ENCODE measurements at regions not wholly inside any gene's neighbourhood (a gene's known extent, or its start where the extent isn't known, plus 50 kb on each side); places are given as distances from the start of the nearest gene placed in this dataset.

DNA sequence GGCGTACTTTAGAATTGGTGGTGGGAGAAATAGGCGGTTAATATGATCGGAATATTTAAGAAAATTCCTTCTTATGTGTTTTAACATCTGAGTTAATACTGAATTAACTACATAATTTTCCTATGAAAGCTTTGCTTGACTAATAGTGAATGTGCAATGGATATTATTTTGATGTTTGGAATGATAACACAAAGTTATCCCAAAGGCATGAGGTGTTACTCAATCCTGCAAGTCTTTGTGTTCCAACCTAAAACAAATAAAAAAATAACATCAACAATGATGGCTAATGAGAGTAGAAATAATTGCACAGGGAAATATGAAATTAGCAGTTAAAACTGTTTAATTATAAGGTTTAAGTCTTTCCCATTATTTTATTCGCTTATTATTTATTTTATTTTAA lies 183.6 kb upstream of the ARSJ start:
- DNase-seq, result no peak
- no peaks in the 10 kb centered on the region for H3K4me1 Mint-ChIP-seq
- H3K9me3 Mint-ChIP-seq, result no peaks in the 10 kb centered on the region
- intact Hi-C loops (cut with micrococcal nuclease), result no loop called here
- no peaks in the 10 kb centered on the region for H3K27me3 Mint-ChIP-seq
- no peaks in the 10 kb centered on the region for H3K36me3 Mint-ChIP-seq (ENCODE audit: low read depth)
- no peak overlapping the region for H3K4me3 Mint-ChIP-seq
- H3K27ac Mint-ChIP-seq, result no peak overlapping the region

DNA sequence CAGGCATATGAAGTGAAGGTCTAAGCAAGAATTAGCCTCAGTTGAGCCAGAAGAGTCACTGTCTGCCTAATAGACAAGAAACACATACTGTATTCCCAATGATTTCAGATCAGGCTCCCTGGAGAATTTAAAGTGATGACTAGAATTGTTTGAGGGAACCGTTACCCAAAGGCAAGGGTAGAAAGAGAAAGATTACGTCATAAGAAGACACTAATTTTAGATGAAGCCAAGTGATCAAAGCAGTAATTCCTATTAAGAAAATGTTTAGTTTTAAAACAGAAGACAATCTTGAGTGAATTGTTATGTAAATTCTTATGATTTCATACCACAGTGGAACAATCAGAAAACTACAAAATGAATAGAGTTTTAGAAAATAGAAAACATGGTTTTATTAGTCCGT lies 194.5 kb upstream of the ARSJ start:
- Mint-ChIP-seq H3K9me3 (no peaks in the 10 kb centered on the region), H3K27ac (no peak overlapping the region), H3K36me3 (ENCODE audit: low read depth) (no peaks in the 10 kb centered on the region), H3K4me1 (no peaks in the 10 kb centered on the region), H3K4me3 (no peak overlapping the region), H3K27me3 (no peaks in the 10 kb centered on the region)
- intact Hi-C loops (cut with micrococcal nuclease), result no loop called here
- DNase-seq, result no peak

DNA sequence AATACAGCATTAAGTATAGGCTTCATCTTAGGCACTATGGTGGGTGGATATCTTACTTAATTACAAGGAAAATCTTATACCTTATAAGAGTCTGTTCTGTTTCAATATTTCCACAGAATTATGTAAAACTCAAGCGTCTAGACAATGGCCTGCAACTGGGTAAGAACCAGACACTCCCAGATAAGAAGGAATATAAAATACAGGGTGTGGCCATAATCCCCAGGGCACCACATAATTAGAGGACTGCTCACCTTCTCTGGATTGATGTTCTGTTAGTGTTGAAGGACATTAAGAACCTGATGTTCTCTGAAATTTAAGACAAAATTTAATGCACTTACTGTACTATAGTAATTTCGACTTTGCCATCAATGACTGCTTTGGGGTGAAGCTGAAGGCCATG lies 198.2 kb upstream of the ARSJ start:
- Mint-ChIP-seq H3K36me3 (ENCODE audit: low read depth) (no peaks in the 10 kb centered on the region), H3K4me1 (no peaks in the 10 kb centered on the region), H3K27ac (no peak overlapping the region), H3K27me3 (no peaks in the 10 kb centered on the region), H3K9me3 (no peaks in the 10 kb centered on the region), H3K4me3 (no peak overlapping the region)
- no peak for DNase-seq
- intact Hi-C loops (cut with micrococcal nuclease), result no loop called here

DNA sequence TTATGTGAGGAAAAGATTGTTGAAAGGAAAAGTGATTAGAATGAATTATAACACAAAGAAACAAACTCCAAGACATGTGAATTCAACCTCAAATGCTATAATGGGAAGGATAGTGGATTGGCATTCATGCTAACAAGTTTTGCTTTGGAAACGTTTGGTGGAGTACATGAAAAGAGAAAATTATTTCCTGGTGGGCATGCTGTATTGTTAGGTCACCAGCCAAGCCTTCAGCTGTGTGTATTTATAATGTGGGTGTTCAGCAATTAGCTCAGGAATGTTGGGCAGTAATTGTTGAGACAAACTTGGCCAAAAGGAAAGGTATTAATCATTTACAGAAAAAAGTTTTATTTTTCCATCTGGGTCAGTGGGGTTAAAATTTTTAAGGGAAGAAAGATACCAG lies 198.9 kb upstream of the ARSJ start:
- DNase-seq, result no peak
- Mint-ChIP-seq H3K4me1 (no peaks in the 10 kb centered on the region), H3K4me3 (no peak overlapping the region), H3K36me3 (ENCODE audit: low read depth) (no peaks in the 10 kb centered on the region), H3K27ac (no peak overlapping the region), H3K9me3 (no peaks in the 10 kb centered on the region), H3K27me3 (no peaks in the 10 kb centered on the region)
- intact Hi-C loops (cut with micrococcal nuclease), result no loop called here

DNA sequence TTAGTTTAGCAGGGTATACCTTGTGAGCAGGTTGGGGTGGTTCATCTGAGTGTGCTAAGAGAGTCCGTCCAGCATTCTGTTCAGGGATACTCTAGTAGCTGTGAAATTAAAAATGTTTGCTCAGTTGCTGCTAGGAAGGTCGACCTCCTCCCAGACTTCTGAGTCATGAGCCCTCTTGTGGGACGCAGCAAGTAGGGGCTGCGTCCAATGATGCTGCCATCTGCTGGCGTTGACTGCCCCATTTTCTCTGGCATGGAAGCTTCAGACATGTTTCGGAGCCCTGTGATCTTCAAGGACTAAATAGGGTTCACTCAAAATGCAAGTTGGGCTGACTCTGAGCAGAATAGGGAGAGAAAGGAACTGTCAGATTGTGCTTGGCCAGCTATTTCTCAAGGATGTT lies 201.0 kb upstream of the ARSJ start:
- H3K36me3 Mint-ChIP-seq (ENCODE audit: low read depth), result no peaks in the 10 kb centered on the region
- no peak overlapping the region for H3K27ac Mint-ChIP-seq
- intact Hi-C loops (cut with micrococcal nuclease), result loop anchor here (1.0 kb wide), 1 partner anchor 786 kb away; no protein-coding TSS in a partner anchor
- H3K9me3 Mint-ChIP-seq, result no peaks in the 10 kb centered on the region
- H3K4me1 Mint-ChIP-seq, result no peaks in the 10 kb centered on the region
- no peaks in the 10 kb centered on the region for H3K27me3 Mint-ChIP-seq
- DNase-seq, result no peak
- no peak overlapping the region for H3K4me3 Mint-ChIP-seq

DNA sequence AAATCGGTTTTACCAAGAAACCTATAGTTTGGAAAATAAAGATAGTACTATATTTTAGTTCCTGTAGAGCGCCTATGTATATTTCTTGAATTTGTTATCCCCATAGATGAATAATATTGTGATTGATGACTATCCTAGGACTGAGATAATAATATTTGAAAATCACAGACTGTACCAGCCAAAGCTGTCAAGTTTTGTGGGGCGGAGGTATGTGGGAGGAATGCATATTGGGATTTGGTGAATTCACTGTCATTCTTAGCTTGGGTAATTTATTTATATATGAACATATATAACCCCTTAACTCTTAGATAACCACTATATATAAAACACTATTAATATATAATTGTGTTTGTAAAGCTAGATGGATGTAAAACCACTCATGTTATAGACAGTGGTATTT lies 205.5 kb upstream of the ARSJ start:
- no peaks in the 10 kb centered on the region for H3K36me3 Mint-ChIP-seq (ENCODE audit: low read depth)
- no peak overlapping the region for H3K27ac Mint-ChIP-seq
- H3K4me3 Mint-ChIP-seq, result no peak overlapping the region
- H3K4me1 Mint-ChIP-seq, result no peaks in the 10 kb centered on the region
- DNase-seq, result no peak
- H3K27me3 Mint-ChIP-seq, result no peaks in the 10 kb centered on the region
- intact Hi-C loops (cut with micrococcal nuclease), result no loop called here
- no peaks in the 10 kb centered on the region for H3K9me3 Mint-ChIP-seq

DNA sequence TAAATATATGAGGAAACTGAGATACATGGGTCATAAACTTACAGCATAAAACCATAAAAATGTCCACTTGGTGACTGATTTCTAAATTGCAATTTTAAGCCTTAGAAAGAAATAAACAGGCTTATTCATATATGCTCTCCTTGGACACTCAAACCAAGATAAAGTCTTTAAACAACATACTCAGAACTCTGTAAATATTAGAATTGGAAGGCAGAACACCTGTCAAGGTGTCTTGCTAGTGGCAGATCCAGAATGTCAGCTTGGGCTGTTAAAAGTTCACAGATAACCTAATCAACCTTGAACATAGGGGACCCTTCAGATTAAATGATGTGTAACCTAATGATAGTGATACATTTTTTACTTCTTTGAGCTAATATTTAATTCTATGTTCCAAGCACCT lies 208.1 kb upstream of the ARSJ start:
- no peak overlapping the region for H3K4me3 Mint-ChIP-seq
- no peaks in the 10 kb centered on the region for H3K36me3 Mint-ChIP-seq (ENCODE audit: low read depth)
- no peak for DNase-seq
- no peaks in the 10 kb centered on the region for H3K4me1 Mint-ChIP-seq
- intact Hi-C loops (cut with micrococcal nuclease), result no loop called here
- no peaks in the 10 kb centered on the region for H3K9me3 Mint-ChIP-seq
- no peak overlapping the region for H3K27ac Mint-ChIP-seq
- no peaks in the 10 kb centered on the region for H3K27me3 Mint-ChIP-seq

DNA sequence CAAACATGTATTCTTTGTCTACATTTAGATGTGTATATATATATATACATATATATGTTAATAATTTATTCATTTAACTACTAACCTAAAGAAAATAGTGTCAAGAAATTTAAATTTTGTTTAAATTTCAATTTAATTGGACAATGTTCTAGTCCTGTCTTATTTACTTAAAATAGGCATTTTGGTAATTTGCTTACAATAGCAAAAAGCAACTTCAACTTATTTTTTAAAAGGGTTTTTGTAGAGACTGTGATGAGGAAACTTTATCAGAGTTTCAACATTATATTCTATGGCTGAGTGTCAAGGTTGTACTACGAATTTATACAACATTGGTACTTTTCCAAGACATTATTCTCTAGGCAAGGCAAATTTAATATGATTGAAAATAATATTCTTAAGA lies 212.0 kb upstream of the ARSJ start:
- no peak overlapping the region for H3K27ac Mint-ChIP-seq
- H3K4me3 Mint-ChIP-seq, result no peak overlapping the region
- no peaks in the 10 kb centered on the region for H3K27me3 Mint-ChIP-seq
- H3K4me1 Mint-ChIP-seq, result no peaks in the 10 kb centered on the region
- no peaks in the 10 kb centered on the region for H3K9me3 Mint-ChIP-seq
- no peak for DNase-seq
- H3K36me3 Mint-ChIP-seq (ENCODE audit: low read depth), result no peaks in the 10 kb centered on the region
- intact Hi-C loops (cut with micrococcal nuclease), result no loop called here

DNA sequence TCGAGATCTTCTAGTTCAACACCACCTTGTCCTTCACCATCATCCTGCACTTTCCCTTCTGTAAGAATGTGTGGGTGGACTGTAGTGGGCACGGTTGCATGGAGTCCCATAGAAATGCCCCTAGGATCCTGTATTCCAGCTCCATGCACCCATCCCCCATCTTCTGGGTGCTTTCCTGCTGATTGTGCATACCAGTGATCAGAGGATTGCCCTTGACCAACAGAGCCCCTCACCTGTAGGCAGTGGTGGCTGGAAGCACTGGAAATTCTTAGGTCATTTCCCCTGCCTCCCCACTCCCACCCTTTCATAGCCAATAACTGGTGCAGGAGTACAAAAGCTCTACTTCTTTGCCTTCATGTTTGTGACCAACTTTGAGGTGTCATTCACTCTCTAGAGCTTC lies 213.4 kb upstream of the ARSJ start:
- Mint-ChIP-seq H3K9me3 (no peaks in the 10 kb centered on the region), H3K36me3 (ENCODE audit: low read depth) (no peaks in the 10 kb centered on the region), H3K4me3 (no peak overlapping the region), H3K27me3 (no peaks in the 10 kb centered on the region), H3K4me1 (no peaks in the 10 kb centered on the region), H3K27ac (no peak overlapping the region)
- no peak for DNase-seq
- intact Hi-C loops (cut with micrococcal nuclease), result no loop called here

DNA sequence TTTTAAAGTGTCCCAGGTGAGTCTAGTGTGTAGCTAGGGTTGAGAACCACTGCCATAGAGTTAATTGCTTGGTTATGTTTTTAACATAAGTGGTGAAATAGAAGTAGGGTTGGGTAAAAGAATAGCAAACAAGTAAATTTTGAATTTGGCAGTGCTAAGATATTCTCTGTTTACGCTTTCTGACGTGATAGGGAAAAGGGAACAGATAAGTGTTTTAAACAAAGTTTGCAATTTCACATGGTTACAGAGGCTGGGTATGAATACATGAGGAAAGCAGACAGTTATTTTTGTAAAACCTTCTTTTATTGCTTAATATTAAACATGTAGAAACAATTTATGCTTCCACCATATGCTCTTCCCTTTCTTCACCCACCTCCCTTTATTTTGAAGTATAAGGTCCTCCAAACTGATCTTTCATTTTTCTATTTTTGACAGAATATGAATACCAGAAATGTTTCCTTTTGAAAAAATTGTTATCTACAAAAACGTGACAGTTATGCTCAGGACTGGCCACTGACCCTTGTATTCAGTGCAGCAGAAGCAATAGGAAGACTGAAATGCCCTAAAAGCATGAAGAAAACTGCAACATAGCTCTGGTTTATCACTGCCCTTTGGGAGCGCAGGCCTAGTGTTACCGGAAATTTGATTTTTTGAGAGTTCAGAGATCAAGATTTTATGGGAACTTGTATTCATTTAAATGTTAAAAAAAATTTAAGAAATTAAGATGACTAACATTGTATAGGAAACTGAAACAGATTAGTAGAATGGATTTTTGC lies 214.4 kb upstream of the ARSJ start:
- H3K4me1 Mint-ChIP-seq, result no peaks in the 10 kb centered on the region

DNA sequence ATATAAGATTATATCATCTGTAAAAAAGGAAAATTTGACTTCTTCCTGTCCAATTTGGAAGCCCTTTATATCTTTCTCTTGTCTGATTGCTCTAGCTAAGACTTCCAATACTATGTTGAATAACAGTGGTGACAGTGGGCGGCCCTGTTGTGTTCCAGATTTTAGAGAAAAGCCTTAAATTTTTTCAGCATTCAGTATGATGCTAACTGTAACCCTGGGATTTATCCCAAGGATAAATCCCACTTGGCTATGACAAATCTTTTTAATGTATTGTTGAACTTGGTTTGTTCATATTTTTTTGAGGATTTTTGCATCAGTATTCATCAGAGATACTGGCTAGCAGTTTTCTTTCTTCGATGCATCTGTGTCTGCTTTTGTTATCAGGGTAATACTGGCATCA lies 217.2 kb upstream of the ARSJ start:
- Mint-ChIP-seq H3K9me3 (no peaks in the 10 kb centered on the region), H3K27me3 (no peaks in the 10 kb centered on the region), H3K36me3 (ENCODE audit: low read depth) (no peaks in the 10 kb centered on the region), H3K4me1 (no peaks in the 10 kb centered on the region), H3K4me3 (no peak overlapping the region), H3K27ac (no peak overlapping the region)
- intact Hi-C loops (cut with micrococcal nuclease), result no loop called here
- DNase-seq, result no peak

More for the DNA sequence above, 214.4 kb upstream of the ARSJ start:
- no peak for DNase-seq
- Mint-ChIP-seq H3K27ac (no peak overlapping the region), H3K36me3 (ENCODE audit: low read depth) (no peaks in the 10 kb centered on the region), H3K27me3 (no peaks in the 10 kb centered on the region), H3K9me3 (no peaks in the 10 kb centered on the region), H3K4me3 (no peak overlapping the region)
- intact Hi-C loops (cut with micrococcal nuclease), result no loop called here

DNA sequence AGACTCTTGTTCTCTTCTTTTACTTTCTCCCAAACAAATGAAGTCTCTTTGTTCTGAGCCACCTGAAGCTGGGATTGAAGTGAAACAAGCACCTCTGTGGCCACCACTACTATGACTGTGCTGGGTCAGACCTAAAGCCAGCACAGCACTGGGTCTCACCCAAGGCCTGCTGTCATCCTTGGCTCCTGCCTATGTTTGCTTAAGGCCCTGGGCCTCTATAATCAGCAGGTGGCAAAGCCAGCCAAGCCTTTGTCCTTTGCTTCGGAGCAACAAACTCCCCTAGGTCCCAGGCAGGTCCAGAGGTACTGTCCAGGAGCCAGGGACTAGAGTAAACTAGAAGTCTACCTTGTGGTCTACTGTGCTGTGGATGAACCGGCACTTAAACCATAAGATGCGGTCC lies 220.6 kb upstream of the ARSJ start:
- H3K4me1 Mint-ChIP-seq, result no peaks in the 10 kb centered on the region
- H3K9me3 Mint-ChIP-seq, result no peaks in the 10 kb centered on the region
- H3K27ac Mint-ChIP-seq, result no peak overlapping the region
- no peak overlapping the region for H3K4me3 Mint-ChIP-seq
- H3K36me3 Mint-ChIP-seq (ENCODE audit: low read depth), result no peaks in the 10 kb centered on the region
- intact Hi-C loops (cut with micrococcal nuclease), result no loop called here
- DNase-seq, result no peak
- no peaks in the 10 kb centered on the region for H3K27me3 Mint-ChIP-seq

DNA sequence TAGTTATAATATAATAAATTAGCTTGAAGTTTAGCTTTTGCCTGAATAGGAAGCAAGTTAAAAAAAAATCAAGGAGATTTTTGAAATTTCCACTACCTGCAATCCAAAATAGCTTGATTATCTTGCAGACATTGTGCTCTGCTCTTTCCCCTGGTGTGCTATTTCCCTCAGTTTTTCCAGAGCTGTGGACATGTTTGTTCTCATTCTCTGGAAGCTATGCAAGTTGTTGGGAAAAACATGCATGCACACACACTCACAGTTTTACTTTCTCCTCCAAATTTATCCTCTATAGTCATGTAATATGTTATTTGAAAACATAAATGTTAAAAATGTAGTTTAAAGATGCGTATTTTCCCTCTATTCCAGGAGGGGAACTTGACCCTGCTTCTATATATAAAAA lies 225.8 kb upstream of the ARSJ start:
- no peak for DNase-seq
- intact Hi-C loops (cut with micrococcal nuclease), result no loop called here
- Mint-ChIP-seq H3K27me3 (no peaks in the 10 kb centered on the region), H3K4me3 (no peak overlapping the region), H3K9me3 (no peaks in the 10 kb centered on the region), H3K36me3 (ENCODE audit: low read depth) (no peaks in the 10 kb centered on the region), H3K27ac (no peak overlapping the region), H3K4me1 (no peaks in the 10 kb centered on the region)

DNA sequence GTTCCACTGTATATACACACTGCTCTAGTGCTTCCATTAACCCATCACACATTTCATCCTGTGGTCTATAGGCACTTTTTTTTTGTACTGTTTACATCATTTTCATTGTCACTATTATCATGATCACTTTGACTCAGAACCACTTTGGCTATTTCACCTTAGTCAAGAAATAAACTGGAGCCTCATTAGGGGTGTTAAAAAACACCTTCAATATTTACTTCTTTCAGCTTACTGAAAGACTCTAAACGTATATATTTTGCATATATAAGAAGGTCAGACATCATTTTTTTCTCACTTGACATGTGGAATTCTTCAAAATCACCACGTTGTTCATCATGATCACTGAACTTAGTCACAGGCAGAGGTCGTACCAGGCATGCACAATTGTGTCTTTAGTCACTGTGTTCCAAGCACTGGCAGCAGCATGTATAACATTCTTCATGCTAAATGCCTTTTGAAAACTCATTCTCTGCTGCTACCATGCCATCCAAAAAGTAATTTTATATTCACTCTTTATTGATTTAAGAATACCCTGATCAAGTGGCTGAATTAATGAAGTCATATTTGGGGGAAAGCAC lies 229.2 kb upstream of the ARSJ start:
- no peaks in the 10 kb centered on the region for H3K27me3 Mint-ChIP-seq
- no peak for DNase-seq
- no peaks in the 10 kb centered on the region for H3K9me3 Mint-ChIP-seq
- intact Hi-C loops (cut with micrococcal nuclease), result no loop called here
- no peaks in the 10 kb centered on the region for H3K36me3 Mint-ChIP-seq (ENCODE audit: low read depth)
- H3K27ac Mint-ChIP-seq, result no peak overlapping the region
- no peak overlapping the region for H3K4me3 Mint-ChIP-seq
- no peaks in the 10 kb centered on the region for H3K4me1 Mint-ChIP-seq

DNA sequence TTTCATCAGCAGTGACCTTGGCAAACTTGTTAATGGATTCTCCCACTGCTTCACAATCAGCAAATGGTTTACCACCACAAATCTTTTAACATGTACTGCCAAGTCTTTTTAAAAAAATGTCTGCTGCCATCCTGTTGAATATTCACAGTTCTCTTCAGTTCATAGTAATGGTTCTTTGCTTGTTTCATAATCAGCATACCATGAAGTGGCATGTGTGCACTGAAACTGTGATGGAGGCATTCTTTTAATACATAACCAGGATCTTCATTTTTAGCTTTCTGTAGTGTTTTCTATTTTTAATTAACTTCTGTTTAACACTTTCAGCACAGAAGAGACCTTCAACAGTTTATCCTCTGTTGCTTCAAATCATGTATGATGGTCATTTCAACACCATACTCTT lies 230.1 kb upstream of the ARSJ start:
- Mint-ChIP-seq H3K4me3 (no peak overlapping the region), H3K27me3 (no peaks in the 10 kb centered on the region), H3K4me1 (no peaks in the 10 kb centered on the region), H3K9me3 (no peaks in the 10 kb centered on the region), H3K36me3 (ENCODE audit: low read depth) (no peaks in the 10 kb centered on the region), H3K27ac (no peak overlapping the region)
- intact Hi-C loops (cut with micrococcal nuclease), result no loop called here
- DNase-seq, result no peak
